Hepatic stellate cell (primary cell): ENCODE measurements at regions not wholly inside any gene's neighbourhood (a gene's known extent, or its start where the extent isn't known, plus 50 kb on each side); places are given as distances from the start of the nearest gene placed in this dataset.
"Not testable (repeated sequence)": the region's sequence is repeated elsewhere in the genome, so short reads cannot be mapped to it uniquely, and the experiment has no call there.

Experiments used
- DNase-seq: peaks from one replicate; pipeline ENCODE4 v3.0.0; 2011; ENCODE audit warnings: low spot score

DNA sequence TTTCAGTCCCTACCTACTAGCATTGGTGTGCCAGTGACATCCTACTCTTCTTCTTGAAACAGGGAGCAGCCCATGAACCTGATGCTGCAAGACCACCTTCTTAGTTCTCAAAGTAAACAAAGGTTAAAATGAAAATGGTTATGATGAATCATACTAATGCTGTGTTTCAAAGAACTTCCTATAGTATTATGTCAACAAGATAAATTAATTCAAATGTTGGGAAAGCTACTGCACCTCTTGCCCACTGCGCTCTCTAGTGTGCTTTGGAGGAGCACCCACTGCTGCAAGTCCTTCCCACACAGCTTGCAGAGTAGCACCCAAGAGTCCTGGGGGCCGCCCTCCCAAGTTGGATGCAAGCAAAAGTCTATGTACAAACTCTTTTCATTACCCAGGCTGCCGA, 81.1 kb downstream of the CD200R1L start:
- no peak for DNase-seq

DNA sequence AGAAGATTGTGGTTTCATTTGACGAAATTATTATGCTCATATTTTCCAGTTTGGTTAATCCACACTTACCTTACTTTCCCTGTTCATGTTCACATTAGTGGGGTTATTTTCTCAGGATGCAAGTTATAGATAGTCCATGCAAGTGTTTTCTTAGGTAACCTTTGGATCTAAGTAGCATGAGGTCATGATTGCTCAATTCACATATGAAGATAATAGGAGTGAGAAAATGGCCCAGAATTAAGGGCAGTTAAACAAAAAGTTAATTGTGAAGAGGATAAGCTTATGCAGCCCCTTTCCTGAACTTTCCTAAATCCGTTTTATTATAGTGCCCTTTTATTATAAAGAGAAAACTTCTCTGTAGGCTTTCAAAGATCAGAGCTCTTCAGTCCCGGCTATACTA, 83.4 kb downstream of the CD200R1L start:
- no peak for DNase-seq

DNA sequence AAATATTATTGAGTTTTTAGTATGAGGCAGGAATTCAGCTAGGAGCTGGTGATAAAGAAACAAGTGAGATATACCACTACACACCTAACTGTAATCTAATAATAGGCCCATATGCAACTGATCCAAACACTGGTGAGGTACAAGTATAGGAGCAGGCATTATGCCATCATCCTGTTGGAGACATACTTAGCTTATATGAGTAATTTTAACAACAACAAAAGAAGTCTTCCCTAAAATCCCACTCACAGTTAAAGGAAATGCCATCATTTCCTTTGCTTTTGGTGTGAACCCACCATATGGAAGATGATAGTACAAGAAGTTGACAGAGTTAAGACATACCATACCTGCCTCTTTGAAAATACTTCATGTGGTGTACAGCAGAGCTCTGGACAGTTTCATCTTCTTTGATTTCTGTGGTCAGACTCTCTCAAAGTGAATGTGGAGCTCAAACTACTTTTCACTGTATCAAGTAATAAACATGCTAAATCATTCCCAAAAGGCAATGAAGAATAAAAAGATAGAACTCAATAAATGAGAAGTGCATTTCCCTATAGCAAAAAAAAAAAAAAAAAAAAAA, 85.5 kb downstream of the CD200R1L start:
- no peak for DNase-seq

DNA sequence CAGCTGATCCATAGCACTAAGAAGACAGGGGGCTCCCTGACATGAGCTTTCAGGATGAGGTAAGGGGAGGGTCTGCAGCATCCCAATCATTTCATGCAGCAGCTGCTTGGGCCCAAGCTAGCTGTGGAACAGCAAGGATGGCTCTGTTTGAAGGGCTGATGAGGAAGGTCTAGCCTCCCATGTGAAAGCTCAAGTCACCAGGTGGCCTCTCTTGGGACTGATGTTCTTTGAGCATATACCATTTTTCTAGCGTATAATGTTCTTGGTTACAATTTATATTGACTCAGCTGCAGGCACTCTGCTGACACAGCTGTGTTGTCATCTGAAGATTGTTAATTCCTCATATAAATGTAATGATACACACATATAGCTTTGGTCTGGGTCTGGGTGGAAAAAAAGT, 87.0 kb downstream of the CD200R1L start:
- DNase-seq = no peak

DNA sequence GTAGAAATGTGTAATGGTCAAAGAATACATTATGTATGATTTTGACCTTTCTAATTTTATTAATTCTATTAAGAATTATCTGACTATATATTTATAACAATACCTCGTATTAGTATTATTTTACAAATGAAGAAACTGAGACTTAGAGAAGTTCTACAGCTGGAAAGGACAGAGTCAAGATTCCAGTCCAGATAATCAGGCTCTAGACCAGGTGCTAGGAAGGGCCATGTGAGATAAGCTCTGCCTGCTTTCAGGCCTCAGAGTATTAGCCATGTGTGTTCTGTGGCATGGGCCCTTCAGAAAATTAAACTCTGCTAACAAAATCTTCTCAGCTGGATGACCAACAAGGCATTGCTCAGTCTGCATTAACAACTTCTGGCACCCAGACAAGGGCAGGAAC, 87.5 kb downstream of the CD200R1L start:
- DNase-seq = no peak

DNA sequence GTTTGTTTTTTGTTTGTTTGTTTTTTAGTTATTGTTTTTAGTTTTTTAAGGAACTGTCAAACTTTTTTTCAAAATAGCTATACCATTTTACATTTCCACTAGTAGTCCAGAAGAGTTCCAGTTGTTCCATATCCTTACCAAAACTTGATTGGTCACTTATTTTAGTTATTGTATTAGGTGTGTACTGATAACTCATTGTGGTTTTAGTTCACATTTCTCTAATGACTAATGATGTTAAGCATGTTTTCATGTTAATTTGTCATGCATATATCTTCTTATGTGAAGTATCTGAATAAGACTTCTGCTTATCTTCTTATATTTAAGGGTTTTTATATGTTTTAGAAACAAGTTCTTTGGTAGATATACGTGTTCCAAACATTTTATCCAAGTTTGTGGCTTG, 89.5 kb downstream of the CD200R1L start:
- DNase-seq = no peak

DNA sequence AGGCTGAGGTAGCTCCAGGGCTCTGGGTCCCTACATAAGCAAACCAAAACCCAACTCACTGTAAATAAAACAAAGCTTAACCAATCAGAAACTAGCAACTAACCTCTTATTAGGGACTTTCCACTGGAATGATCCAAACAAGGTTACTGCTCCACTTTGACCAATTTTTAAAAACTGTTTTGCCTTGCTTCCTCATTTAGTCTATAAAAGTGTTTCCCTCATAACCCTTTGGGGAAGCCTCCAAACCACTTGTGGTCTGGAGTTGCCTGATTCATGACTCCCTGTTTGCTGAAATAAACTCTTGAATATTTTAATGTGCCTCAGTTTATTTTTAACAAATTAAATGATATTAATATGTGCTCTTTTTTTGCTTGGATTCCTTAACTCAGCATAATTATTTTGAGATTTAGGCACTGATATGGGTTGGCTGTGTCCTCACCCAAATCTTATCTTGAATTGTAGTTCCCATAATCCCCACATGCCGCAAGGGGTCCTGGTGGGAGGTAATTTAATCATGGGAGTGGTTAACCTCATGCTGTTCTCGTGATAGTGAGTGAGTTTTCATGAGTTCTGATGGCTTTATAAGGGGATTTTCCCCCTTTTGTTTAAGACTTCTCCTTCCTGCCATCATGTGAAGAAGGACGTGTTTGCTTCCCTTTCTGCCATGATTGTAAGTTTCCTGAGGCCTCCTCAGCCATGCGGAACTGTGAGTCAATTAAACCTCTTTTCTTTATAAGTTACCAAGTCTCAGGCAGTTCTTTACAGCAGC, 90.6 kb downstream of the CD200R1L start:
- DNase-seq = no peak

DNA sequence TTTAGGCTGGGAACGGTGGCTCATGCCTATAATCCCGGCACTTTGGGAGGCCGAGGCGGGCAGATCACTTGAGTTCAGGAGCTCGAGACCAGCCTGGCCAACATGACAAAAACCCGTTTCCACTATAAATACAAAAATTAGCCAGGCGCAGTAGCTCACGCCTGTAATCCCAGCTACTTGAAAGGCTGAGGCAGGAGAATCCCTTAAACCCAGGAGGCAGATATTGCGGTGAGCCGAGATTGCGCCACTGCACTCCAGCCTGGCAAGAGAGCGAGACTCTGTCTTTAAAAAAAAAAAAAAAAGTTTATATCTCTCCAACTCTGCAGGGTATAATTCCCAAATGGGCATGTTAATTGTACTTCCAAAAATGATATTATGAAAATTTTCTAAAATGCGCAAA, 91.6 kb downstream of the CD200R1L start:
- DNase-seq = not testable (repeated sequence)

DNA sequence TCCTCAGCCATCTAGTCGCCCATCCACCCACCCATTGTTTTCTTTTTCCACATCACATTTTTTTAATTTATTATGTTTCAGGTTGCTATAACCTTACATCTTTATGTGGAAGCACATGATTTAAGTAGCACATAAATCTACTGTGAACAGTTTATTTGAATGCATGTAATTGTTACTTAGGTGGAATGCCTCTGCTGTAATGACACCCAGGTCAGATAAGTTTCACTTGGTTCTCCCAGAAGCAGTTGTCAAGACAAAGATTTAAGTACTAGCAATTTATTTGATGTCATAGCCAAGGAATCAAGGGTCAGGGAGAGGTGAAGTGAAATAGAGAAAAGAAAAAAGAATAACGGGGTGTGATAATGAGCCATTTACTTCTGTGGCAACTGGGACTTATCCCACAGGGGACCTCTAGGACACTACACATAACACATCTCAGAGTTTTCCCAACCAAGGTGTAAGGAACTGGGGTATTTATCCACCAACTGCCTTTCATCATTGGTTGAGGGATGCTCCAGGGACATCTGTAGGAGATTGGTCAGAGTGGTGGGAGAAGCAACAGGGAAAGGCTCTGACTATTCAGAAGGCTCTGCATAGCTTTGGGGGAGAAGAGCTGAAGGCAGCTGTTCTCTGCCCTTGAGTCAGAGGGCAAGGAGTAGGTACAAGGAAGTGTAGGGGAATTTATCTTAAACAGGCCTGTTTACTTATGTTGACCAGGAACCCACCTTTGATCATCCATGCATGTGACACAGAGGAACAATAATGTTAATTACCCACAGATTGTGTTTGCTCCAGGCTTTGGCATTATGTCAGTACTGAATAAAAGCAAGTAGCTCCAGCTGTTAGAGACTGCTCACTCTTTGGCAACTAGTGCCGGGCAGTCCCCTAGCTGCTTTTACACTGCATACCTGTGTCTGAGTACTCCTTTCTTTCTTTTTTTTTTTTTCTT, 94.8 kb downstream of the CD200R1L start:
- no peak for DNase-seq

DNA sequence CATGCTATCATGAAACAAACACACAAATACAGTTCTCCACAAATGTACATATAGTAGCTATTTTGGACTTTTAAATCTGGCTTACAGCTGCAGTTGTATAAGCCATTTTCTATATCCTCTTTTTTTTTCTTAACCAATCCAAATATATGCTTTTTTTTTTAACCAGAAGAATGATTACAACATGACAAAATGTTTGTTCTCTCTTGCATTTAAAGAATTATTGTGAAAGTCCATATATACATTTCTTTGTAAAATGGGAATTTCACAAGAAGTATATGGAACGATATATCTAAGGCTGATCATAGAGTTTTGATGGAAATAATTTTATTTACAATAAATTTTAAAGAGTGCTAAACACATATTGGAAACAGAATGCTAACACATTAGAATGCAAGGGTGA, 95.6 kb downstream of the CD200R1L start:
- no peak for DNase-seq

DNA sequence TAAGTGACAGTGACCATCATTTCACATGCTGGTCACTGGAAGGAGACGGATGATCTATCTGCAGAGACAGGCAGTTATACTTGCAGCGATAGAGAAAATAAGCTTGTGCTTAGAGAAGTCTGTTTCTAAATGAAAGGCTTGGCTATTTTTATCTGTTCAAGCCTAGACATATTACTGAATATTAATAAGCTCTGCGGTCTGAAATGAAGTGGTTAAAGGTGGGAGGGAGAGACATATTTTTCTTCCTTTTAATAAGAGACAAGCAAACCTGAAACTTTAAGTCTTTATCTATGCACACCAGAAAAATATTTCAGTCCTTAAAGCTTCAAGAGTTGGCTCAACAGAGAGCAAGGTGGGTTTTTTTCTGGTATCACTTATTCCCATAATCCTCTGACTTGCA, 99.0 kb downstream of the CD200R1L start:
- DNase-seq = no peak

DNA sequence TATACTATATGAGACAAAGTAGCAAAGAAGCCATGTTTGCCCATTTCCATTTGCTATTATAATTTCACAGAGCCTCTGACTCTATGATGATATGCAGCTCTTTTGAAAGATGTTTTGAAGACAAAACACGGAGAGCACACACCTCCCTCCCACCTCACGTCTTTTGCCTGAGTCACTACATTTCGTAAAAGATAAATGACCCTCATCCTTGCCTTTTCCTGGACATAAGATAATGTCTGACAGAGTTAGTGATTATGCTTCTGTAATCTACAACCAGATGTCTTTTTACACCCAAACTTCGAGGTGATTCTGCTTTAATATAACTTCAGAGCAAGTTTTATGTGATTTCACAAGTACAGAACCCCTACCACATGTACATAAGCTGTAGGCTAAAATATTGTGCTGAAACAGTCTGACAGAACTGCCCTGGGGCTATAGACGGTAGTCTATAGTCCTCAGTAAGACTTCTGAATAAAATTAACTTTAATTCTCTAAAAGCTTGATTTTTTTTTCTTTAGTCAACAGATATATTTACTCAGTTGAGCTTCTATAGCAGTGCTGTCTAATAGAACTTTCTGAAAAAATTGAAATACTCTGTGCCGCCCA, 99.9 kb downstream of the CD200R1L start:
- DNase-seq = no peak

DNA sequence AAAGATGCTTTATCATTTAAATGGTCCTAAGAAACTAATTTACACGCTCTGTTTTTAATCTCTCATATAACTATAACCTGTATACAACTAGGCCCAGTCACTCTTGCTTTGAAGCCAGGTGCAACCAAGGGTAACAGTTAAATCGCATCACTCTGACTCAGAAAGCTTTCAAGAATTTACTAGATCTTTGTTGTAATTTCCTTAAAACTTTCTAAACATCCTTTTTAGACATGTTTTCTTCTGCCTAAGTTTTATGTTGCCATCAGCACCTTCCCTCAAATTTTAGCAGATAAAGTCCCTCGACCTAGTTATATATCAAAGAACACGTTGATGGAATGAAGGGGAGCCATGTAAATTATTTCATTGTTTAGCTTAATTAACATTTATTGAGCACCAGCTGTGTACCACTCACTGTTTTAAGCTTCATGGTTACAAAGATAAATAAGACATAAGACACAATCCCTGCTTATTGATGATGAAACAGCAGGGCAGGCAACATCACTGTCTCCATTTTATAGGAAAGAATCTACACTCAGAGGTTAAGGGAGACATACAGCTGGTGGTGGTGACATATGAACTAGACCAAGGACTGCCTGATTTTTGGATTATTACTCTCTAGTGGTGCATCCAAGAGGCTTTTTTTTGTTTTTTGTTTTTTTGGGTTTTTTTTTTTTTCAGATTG, 101.0 kb downstream of the CD200R1L start:
- DNase-seq = no peak

DNA sequence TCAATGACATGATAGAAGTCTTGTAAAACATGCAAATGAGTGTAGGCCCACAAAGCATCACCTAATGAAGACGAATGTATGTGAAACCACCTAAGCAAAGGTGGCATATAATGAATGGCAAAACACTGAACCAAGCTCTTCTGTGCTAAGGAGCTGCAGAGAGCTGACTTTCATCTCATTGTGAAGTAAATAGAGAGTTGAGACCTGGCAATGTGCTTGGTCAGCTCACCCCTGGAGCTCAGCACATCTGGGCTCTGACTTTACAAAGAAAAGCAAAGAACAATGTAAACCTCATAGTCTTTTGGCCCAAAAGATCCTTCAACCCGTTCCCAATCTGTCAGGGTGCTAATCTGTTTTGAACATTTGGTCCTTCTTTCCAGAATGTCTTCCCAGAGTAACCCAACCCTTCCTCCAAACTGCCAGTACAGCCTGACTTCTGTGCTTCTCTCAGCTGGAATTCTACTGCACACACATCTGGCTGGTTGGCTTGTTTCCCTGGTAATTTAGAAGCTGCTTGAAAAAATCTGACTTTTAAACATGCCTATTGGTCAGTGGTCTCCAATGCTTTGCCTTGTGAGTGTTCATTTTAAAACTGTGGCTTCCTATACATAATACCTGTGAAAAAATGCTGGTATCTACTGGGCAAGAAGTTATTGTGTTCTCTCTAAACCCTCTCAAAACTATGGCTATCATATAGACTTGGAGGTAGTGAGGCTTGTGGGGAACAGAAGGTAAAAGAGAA, 101.7 kb downstream of the CD200R1L start:
- no peak for DNase-seq

DNA sequence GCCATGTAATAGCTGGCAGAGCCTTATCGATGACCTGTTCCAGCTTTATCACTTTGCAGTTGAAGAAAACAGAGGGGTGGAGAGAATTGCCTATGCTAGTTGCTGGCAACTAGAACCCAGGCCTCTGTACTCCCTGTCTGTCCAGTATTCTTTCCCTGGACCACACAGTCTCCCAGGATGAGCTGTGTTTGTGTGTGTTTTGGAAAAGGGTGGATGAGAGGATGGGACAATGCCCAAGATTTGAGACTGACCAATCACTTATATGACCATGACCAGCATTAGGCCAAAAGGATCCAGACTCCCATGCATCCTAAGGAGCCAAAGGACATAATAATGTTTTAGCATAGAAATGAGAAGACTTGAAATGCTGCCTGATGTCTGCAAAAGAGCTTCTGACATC, 102.6 kb downstream of the CD200R1L start:
- no peak for DNase-seq

DNA sequence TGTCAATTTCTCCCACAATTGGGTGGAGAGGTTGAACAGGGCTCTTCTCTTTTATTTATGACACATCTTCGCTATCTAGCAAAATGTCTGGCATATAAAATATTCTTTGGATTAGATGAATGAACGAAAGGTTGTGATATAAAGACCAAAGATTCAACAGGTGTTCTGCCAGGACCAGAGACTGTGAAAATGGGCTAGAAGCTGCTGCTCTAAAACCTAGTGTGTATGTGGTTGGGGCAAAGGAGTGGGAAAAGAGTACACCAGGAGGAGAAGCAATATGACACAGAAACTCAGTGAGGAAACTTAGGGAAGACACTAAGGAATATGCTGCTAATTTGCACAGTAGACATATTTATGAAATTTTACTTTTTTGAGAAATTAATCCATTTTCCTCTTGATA, 102.0 kb upstream of the CCDC80 start:
- DNase-seq = no peak

DNA sequence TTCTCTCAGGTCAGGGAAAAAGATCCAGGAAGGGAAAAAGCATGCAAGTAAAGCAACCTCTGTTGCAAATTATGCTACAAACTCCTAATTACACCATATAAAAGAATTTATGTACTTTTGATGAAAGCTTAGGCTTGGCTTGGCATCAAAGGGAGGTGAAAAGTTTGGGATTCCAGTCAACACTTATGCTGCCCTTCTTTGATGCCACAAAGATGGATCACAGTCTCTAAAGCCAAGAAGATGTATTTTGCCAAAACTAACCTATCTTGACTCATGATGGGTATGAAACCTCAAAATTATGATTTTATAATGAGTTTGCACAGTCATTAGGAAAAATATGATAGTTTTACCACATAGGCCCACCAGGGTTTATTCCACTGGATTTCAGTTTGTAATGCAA, 101.0 kb upstream of the CCDC80 start:
- no peak for DNase-seq

DNA sequence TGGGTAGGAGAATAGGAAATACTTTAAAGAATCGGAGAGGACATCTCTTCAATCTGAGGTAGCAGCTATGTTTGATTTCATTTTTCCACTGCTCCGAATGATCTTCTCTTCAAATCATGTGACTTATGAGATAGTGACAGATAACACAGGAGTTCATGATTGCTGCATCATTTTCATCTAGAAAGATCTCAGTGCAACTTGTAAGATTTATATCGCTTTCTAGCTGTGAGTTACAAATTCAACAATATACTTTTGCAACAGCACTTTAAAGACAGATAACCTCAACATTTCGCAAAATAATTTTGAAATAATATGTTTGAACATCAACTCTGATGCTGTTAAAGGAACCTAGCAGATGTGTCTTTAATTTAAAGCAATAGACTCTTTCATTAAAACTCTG, 99.9 kb upstream of the CCDC80 start:
- DNase-seq = no peak

DNA sequence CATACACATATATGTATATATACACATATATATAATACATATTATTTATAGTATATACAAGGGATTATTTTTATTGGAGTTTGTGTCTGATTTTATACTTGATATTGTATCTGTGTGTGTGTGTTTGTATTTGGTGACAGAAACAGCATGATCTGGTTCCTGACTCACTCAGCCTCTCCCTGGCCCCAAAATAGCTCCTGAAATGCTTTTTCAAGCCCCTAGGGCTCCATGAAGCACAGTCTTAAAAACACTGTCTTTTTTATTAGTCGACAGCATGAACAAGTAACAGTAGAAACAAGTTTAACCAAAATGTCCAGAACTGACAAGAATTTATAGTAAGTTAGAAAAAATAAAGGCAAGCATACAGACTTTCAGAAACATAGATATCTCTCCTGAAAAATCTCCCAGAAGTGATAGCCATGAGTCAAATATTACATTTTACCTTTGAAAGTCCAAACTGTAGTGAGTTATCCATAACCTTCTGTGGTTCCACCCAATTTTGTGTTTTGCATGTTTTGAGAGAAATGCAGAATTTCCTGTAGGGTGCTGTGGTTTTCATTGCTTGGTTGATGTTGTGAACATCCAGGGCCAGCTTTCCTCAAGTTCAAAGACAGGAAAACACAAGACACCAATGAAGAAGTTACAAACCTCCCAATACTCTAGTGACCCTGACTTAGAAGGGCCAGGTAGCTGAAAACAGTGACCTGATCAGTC, 98.5 kb upstream of the CCDC80 start:
- DNase-seq = peak; percentile 69

DNA sequence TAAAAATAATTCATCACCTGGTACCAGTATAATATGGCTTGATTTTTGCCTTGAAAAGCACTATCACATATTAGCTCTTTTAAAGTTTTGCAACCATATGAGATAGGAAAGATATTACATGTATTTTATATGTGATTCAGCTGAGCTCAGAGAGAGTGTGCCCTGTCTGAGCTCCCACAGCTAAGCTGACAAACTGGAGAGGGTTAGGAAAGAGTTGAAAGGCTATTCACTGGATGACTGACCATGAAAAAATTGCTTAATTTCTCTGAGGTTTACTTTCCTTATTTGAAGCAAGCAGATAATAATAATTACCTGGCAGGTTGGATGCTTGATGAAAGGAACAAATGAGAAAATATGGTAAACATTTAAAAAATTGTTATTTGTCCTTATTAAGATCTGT, 97.4 kb upstream of the CCDC80 start:
- DNase-seq = no peak
